ENCODE measurements at regions not wholly inside any gene's neighbourhood (a gene's known extent, or its start where the extent isn't known, plus 50 kb on each side); places are given as distances from the start of the nearest gene placed in this dataset.
"Not testable (repeated sequence)": the region's sequence is repeated elsewhere in the genome, so short reads cannot be mapped to it uniquely, and the experiment has no call there.

DNA sequence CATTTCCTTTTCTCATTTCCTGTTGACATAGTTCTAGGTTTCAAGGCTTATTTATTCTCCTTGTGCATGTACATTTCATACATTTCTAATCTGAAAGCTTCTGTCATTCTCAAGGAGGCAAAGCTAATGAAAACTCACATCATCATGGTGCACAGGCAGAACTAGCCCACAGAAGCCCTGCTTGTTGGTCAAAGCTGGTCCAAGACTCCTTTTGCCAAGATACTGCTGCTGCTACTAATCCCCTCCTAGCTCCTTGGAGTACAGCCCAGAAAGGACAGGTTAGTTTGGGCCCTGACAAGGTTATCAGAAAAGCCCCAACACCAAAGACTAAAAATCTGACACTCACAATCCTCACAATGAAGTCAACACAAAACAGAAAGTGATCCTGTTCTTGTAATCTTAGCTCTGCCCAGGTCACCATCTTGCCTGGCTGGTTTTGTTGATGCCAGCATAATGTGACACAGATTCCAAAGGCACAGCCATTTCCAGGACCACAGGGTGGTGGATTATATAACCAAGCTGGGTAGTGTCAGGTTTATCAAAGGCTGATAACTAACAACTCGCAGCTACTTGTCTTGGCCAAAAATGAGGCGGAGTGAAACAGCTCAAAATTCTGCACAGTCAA is 417.4 kb downstream of the NDFIP2 start:
- no peaks in the 10 kb centered on the region for H3K9me3 ChIP-seq (ENCODE audit: control insufficient read depth, low read length)
- no peaks in the 10 kb centered on the region for H3K4me1 ChIP-seq (ENCODE audit: control insufficient read depth, insufficient read depth, low read length)
- H3K27ac Mint-ChIP-seq: no peak overlapping the region
- no peaks in the 10 kb centered on the region for H3K4me1 Mint-ChIP-seq
- H3K4me3 ChIP-seq (ENCODE audit: low read length): no peak overlapping the region
- DNase-seq: no peak
- H3K27me3 ChIP-seq (ENCODE audit: control insufficient read depth, insufficient read depth, low read length, poor library complexity, severe bottlenecking): no peaks in the 10 kb centered on the region
- no peaks in the 10 kb centered on the region for H3K36me3 ChIP-seq (ENCODE audit: control insufficient read depth, insufficient read depth, low read length)
- peaks cover 3% of the 10 kb centered on the region for H3K9me3 Mint-ChIP-seq
- no peak overlapping the region for H3K9ac ChIP-seq (ENCODE audit: extremely low read depth, low read length, poor library complexity, severe bottlenecking)
- no peaks in the 10 kb centered on the region for H3K27me3 Mint-ChIP-seq (ENCODE audit: insufficient read depth)
- H3K27ac ChIP-seq (ENCODE audit: low read depth, low read length): no peak overlapping the region
- H3K36me3 Mint-ChIP-seq (ENCODE audit: low read depth): no peaks in the 10 kb centered on the region
- WGBS, 2 experiments (ENCODE audit: insufficient coverage in 1 of 2, insufficient read length in 1 of 2): 100% methylated on average over 2 of the region's 2 CpGs; no CpG with 5 or more reads in 1 of the 2 experiments
- no peak overlapping the region for H3K4me3 Mint-ChIP-seq
- TF ChIP-seq, protein P1, sequence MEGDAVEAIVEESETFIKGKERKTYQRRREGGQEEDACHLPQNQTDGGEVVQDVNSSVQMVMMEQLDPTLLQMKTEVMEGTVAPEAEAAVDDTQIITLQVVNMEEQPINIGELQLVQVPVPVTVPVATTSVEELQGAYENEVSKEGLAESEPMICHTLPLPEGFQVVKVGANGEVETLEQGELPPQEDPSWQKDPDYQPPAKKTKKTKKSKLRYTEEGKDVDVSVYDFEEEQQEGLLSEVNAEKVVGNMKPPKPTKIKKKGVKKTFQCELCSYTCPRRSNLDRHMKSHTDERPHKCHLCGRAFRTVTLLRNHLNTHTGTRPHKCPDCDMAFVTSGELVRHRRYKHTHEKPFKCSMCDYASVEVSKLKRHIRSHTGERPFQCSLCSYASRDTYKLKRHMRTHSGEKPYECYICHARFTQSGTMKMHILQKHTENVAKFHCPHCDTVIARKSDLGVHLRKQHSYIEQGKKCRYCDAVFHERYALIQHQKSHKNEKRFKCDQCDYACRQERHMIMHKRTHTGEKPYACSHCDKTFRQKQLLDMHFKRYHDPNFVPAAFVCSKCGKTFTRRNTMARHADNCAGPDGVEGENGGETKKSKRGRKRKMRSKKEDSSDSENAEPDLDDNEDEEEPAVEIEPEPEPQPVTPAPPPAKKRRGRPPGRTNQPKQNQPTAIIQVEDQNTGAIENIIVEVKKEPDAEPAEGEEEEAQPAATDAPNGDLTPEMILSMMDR (conservative IDR thresholded peaks at IDR 0.05): no peak

DNA sequence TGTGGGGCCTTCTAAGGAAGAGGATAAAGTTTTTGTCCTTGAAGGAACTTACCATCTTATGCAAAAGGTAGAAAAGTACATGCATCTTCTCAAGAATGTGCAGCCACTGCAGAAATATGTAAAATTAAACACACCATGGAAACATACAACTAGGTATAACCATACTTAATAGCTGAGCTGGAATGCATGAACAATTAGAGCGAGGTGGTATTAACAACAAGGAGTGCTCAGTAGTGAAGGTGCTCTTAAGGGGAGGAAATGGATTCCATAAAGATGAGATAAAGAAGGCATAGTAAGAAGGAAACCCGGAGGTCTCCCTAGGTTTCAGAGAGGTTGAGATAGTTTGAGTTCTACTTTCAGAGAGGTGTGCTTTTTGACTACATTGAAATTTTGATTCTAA is 415.9 kb downstream of the NDFIP2 start:
- Mint-ChIP-seq H3K27me3 (ENCODE audit: insufficient read depth) (no peaks in the 10 kb centered on the region), H3K27ac (no peak overlapping the region), H3K9me3 (peaks cover 7% of the 10 kb centered on the region), H3K4me1 (no peaks in the 10 kb centered on the region), H3K36me3 (ENCODE audit: low read depth) (no peaks in the 10 kb centered on the region), H3K4me3 (no peak overlapping the region)
- WGBS, 2 experiments (ENCODE audit: insufficient coverage in 1 of 2, insufficient read length in 1 of 2): 48 to 60% methylated on average over 2 of the region's 2 CpGs
- H3K27ac ChIP-seq (ENCODE audit: low read depth, low read length): no peak overlapping the region
- no peaks in the 10 kb centered on the region for H3K4me1 ChIP-seq (ENCODE audit: control insufficient read depth, insufficient read depth, low read length)
- no peak for DNase-seq
- H3K27me3 ChIP-seq (ENCODE audit: control insufficient read depth, insufficient read depth, low read length, poor library complexity, severe bottlenecking): no peaks in the 10 kb centered on the region
- H3K9ac ChIP-seq (ENCODE audit: extremely low read depth, low read length, poor library complexity, severe bottlenecking): no peak overlapping the region
- no peaks in the 10 kb centered on the region for H3K36me3 ChIP-seq (ENCODE audit: control insufficient read depth, insufficient read depth, low read length)
- H3K9me3 ChIP-seq (ENCODE audit: control insufficient read depth, low read length): no peaks in the 10 kb centered on the region
- TF ChIP-seq, protein P1 (conservative IDR thresholded peaks at IDR 0.05): no peak
- no peak overlapping the region for H3K4me3 ChIP-seq (ENCODE audit: low read length)

- H3K36me3 ChIP-seq (ENCODE audit: control insufficient read depth, insufficient read depth, low read length): no peaks in the 10 kb centered on the region
- H3K27ac Mint-ChIP-seq: no peak overlapping the region
- WGBS, 2 experiments (ENCODE audit: insufficient coverage in 1 of 2, insufficient read length in 1 of 2): 86 to 94% methylated on average over 5 to 6 of the region's 6 CpGs
- H3K27me3 ChIP-seq (ENCODE audit: control insufficient read depth, insufficient read depth, low read length, poor library complexity, severe bottlenecking): no peaks in the 10 kb centered on the region
- no peak overlapping the region for H3K9ac ChIP-seq (ENCODE audit: extremely low read depth, low read length, poor library complexity, severe bottlenecking)
- TF ChIP-seq, protein P1 (conservative IDR thresholded peaks at IDR 0.05): no peak
- H3K4me1 Mint-ChIP-seq: no peaks in the 10 kb centered on the region
- no peak overlapping the region for H3K27ac ChIP-seq (ENCODE audit: low read depth, low read length)
- no peak overlapping the region for H3K4me3 ChIP-seq (ENCODE audit: low read length)
- no peaks in the 10 kb centered on the region for H3K27me3 Mint-ChIP-seq (ENCODE audit: insufficient read depth)
- H3K9me3 ChIP-seq (ENCODE audit: control insufficient read depth, low read length): no peaks in the 10 kb centered on the region
- peaks cover 3% of the 10 kb centered on the region for H3K36me3 Mint-ChIP-seq (ENCODE audit: low read depth)
- DNase-seq: no peak
- H3K4me1 ChIP-seq (ENCODE audit: control insufficient read depth, insufficient read depth, low read length): no peaks in the 10 kb centered on the region
- H3K4me3 Mint-ChIP-seq: no peak overlapping the region
- peaks cover 13% of the 10 kb centered on the region for H3K9me3 Mint-ChIP-seq
Measured at GRCh38 chr13:79895416-79895815, 414.5 kb downstream of the NDFIP2 start.

DNA sequence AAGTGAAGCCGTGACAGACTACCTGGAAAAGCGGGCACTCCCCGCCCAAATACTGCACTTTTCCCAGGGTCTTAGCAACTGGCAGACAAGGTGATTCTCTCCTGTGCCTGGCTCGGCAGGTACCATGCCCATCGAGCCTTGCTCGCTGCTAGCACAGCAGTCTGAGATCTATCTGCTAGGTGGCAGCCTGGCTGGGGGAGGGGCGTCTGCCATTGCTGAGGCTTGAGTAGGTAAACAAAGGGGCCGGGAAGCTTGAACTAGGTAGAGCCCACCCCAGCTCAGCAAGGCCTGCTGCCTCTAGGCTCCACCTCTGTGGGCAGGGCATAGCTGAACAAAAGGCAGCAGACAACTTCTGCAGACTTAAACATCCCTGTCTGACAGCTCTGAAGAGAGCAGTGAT is 406.3 kb downstream of the NDFIP2 start:
- not testable (repeated sequence) for H3K36me3 Mint-ChIP-seq (ENCODE audit: low read depth); H3K27me3 Mint-ChIP-seq (ENCODE audit: insufficient read depth); H3K9me3 ChIP-seq (ENCODE audit: control insufficient read depth, low read length); H3K9ac ChIP-seq (ENCODE audit: extremely low read depth, low read length, poor library complexity, severe bottlenecking); H3K4me3 Mint-ChIP-seq; H3K27ac ChIP-seq (ENCODE audit: low read depth, low read length); H3K36me3 ChIP-seq (ENCODE audit: control insufficient read depth, insufficient read depth, low read length); H3K27ac Mint-ChIP-seq; H3K27me3 ChIP-seq (ENCODE audit: control insufficient read depth, insufficient read depth, low read length, poor library complexity, severe bottlenecking)
- 88 to 94% methylated on average over 3 to 8 of the region's 8 CpGs for WGBS, 2 experiments (ENCODE audit: insufficient coverage in 1 of 2, insufficient read length in 1 of 2)
- H3K4me3 ChIP-seq (ENCODE audit: low read length): peak overlapping the region; percentile 22
- Mint-ChIP-seq H3K9me3 (peaks cover 32% of the 10 kb centered on the region), H3K4me1 (peaks cover 21% of the 10 kb centered on the region)
- DNase-seq: peak; percentile 75
- peaks cover 14% of the 10 kb centered on the region for H3K4me1 ChIP-seq (ENCODE audit: control insufficient read depth, insufficient read depth, low read length)
